ENCODE measurements at regions not wholly inside any gene's neighbourhood (a gene's known extent, or its start where the extent isn't known, plus 50 kb on each side); places are given as distances from the start of the nearest gene placed in this dataset.
A peak's percentile ranks its signal among the peaks of the same experiment; 100 is the strongest.

DNA sequence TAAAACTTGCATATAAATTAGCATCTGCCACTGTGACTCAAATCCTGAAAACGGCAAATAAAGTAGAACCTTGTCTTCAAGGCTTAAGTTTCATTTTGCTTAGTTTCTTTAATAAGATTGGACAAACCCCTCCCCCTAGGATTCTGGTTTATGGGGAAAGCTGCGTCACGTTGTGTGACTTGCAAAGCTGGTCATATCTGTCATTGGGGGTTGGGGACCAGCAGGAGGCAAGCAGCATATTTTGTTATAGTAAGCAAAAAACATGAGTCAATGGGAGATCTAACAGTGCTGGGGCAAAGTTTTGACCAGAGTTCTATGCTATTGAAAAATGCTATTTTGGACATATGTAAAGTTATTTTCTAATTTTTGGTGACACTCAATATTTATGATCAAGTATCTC is 407.3 kb downstream of the PCDH18 start:
- DNase-seq (ENCODE audit: low spot score in 2 of 2) = no peak
- ATAC-seq = no peak
- no peaks in the 10 kb centered on the region for H3K4me1 Mint-ChIP-seq
- no peaks in the 10 kb centered on the region for H3K36me3 Mint-ChIP-seq
- no peak overlapping the region for H3K4me3 Mint-ChIP-seq
- no peak overlapping the region for H3K27ac Mint-ChIP-seq
- peaks cover 21% of the 10 kb centered on the region for H3K9me3 Mint-ChIP-seq

- no peak for DNase-seq (ENCODE audit: low spot score in 2 of 2)
- no peak for ATAC-seq
- H3K27ac Mint-ChIP-seq = no peak overlapping the region
- peaks cover 15% of the 10 kb centered on the region for H3K9me3 Mint-ChIP-seq
- H3K4me3 Mint-ChIP-seq = no peak overlapping the region
- no peaks in the 10 kb centered on the region for H3K4me1 Mint-ChIP-seq
- no peaks in the 10 kb centered on the region for H3K36me3 Mint-ChIP-seq
These were observed 407.9 kb downstream of the PCDH18 start for GRCh38 chr4:137124278-137124932.

- H3K36me3 Mint-ChIP-seq = no peaks in the 10 kb centered on the region
- peaks cover 11% of the 10 kb centered on the region for H3K9me3 Mint-ChIP-seq
- H3K27ac Mint-ChIP-seq = no peak overlapping the region
These were observed 409.4 kb downstream of the PCDH18 start for GRCh38 chr4:137122876-137123275.

GRCh38 chr4:137116144-137116543 is 416.1 kb downstream of the PCDH18 start:
- H3K4me3 Mint-ChIP-seq = no peak overlapping the region
- peaks cover 15% of the 10 kb centered on the region for H3K9me3 Mint-ChIP-seq
- no peak for ATAC-seq
- H3K36me3 Mint-ChIP-seq = no peaks in the 10 kb centered on the region
- no peaks in the 10 kb centered on the region for H3K4me1 Mint-ChIP-seq
- H3K27ac Mint-ChIP-seq = no peak overlapping the region
- no peak for DNase-seq (ENCODE audit: low spot score in 2 of 2)

More at GRCh38 chr4:137122876-137123275, 409.4 kb downstream of the PCDH18 start:
- no peak for ATAC-seq
- no peak for DNase-seq (ENCODE audit: low spot score in 2 of 2)
- no peak overlapping the region for H3K4me3 Mint-ChIP-seq
- H3K4me1 Mint-ChIP-seq = no peaks in the 10 kb centered on the region

GRCh38 chr4:137106733-137107132 is 425.6 kb downstream of the PCDH18 start:
- ATAC-seq (no peak), DNase-seq (ENCODE audit: low spot score in 2 of 2) (no peak)
- no peaks in the 10 kb centered on the region for H3K4me1 Mint-ChIP-seq
- H3K9me3 Mint-ChIP-seq = peaks cover 11% of the 10 kb centered on the region
- H3K36me3 Mint-ChIP-seq = no peaks in the 10 kb centered on the region
- no peak overlapping the region for H3K4me3 Mint-ChIP-seq
- no peak overlapping the region for H3K27ac Mint-ChIP-seq

DNA sequence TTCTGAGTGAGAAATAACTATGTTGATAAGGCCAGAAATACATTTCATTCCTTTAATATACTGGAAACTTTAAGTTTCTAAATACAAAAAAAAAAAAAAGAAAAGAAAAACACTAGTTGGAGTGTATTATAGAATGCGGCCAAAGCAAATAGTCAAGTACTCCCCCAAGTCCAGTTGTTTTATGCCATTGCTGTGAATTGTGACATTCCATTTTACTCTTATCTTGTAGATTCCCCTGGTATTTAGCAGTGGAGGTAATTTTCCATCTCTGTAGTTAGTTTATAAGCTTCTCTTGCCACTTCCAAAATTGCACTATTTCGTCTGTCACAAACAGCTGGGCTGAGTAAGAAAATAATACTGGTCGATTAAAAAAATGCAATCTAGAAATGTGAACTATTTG is 426.0 kb downstream of the PCDH18 start:
- Mint-ChIP-seq H3K4me3 (no peak overlapping the region), H3K4me1 (no peaks in the 10 kb centered on the region), H3K27ac (no peak overlapping the region), H3K36me3 (no peaks in the 10 kb centered on the region), H3K9me3 (peaks cover 11% of the 10 kb centered on the region)
- DNase-seq (ENCODE audit: low spot score in 2 of 2) = no peak
- no peak for ATAC-seq

DNA sequence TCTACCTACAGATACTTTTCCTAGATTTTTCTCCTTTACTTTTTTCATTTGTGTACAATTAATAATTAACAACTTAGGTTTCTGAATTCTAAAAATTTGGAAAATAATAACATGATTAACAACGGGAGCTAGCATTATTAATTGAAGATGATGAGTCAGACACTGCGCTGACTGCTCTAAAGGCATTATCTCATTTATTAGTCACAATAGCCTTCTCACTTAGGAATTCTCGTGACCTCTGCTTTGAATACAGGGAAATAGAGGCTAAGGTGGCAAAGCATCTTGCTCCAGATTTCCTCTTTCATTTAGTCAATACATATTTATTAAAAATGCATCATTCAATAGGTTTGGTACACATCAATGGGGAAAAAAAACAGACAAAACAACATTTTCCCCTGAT is 441.3 kb downstream of the PCDH18 start:
- no peak for ATAC-seq
- H3K36me3 Mint-ChIP-seq = no peaks in the 10 kb centered on the region
- H3K9me3 Mint-ChIP-seq = peaks cover 20% of the 10 kb centered on the region
- H3K4me1 Mint-ChIP-seq = no peaks in the 10 kb centered on the region
- no peak overlapping the region for H3K27ac Mint-ChIP-seq
- H3K4me3 Mint-ChIP-seq = no peak overlapping the region
- no peak for DNase-seq (ENCODE audit: low spot score in 2 of 2)

DNA sequence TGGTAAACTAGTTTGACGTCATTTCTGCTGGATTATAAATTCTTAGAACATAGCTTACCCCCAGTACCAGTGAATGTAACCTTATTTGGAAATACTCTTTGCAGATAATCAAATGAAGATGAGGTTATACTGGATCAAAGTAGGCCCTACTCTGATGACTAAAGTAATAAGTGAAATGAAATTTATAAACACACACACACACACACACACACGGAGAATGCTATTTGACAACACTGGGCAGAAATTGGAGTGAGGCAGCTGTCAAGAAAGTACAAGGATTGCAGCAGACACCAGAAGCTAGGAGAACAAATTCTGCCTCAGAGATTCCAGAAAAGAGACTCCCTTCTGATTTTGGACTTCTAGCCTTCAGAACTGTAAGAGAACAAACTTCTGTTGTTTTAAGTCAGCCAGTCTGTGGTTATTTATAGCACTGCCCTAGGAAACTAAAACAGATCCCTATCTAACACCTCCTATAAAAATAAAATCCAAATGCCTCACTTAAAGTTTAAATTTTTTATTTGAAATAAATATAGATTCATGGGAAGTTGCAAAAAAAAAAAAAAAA is 448.6 kb downstream of the PCDH18 start:
- H3K9me3 Mint-ChIP-seq = peaks cover 18% of the 10 kb centered on the region
- no peaks in the 10 kb centered on the region for H3K36me3 Mint-ChIP-seq
- H3K4me3 Mint-ChIP-seq = no peak overlapping the region
- DNase-seq (ENCODE audit: low spot score in 2 of 2) (no peak), ATAC-seq (no peak)
- no peaks in the 10 kb centered on the region for H3K4me1 Mint-ChIP-seq
- H3K27ac Mint-ChIP-seq = no peak overlapping the region

DNA sequence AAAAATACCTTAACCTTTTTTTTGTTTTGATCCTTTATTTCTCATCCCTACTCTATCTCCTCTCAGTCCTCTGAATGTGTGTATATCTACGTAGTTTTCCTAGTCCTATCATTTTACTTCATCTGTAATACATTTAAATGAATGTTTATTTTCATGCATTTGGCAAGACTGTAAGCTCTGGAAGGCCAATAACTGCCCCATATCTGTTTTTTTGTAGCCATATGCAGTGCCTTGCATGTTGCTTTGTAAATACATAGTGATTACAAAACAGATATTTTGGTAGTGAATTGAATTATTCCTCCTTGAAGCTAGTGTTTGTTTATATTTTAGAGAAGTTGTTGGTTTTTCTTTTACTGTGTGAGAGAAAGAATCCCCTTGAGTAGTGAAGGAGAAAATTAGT is 450.2 kb downstream of the PCDH18 start:
- Mint-ChIP-seq H3K9me3 (peaks cover 18% of the 10 kb centered on the region), H3K4me1 (no peaks in the 10 kb centered on the region), H3K4me3 (no peak overlapping the region), H3K27ac (no peak overlapping the region), H3K36me3 (no peaks in the 10 kb centered on the region)
- no peak for DNase-seq (ENCODE audit: low spot score in 2 of 2)
- ATAC-seq = no peak

DNA sequence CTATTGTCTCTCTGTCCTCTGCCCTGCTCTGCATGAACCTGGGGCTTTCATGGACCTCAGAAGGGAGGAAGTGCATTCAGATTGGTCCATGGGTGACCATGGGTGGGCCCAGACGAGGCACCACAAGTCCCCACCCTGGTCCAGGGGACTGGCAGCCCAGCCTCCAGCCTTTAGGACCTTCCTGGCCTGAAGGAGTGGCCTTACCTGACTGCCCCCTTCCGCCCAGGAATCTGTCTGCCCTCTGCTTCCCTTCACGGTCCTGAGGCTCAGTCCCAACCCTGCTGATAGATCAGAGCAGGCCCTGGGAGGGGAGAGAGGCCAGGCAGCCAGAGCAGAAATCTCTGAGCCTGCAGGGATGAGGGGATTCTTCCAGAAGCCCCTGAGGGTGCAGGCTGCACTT is 455.4 kb downstream of the PCDH18 start:
- no peak for DNase-seq (ENCODE audit: low spot score in 2 of 2)
- no peaks in the 10 kb centered on the region for H3K36me3 Mint-ChIP-seq
- H3K9me3 Mint-ChIP-seq = peaks cover 14% of the 10 kb centered on the region
- H3K4me1 Mint-ChIP-seq = no peaks in the 10 kb centered on the region
- no peak overlapping the region for H3K27ac Mint-ChIP-seq
- no peak overlapping the region for H3K4me3 Mint-ChIP-seq
- ATAC-seq = no peak

DNA sequence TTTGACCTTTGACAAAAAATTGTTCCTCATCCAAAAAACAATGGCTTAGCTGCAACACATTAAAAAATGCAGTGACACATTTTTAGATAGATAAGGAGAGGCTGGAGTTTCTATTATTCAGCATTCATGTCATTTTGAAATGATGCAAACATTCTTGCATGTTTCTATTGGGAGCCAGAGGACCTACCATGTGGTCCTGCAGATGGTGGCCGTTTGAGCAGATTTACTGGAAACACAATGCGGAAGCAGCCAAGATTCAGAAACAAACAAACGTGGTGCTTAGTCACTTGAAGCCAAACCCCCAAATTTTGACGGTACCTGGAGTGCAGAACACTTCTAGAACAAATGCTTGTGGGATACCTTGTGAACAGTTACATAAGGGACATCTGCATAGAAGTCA is 456.7 kb downstream of the PCDH18 start:
- no peaks in the 10 kb centered on the region for H3K36me3 Mint-ChIP-seq
- no peak for DNase-seq (ENCODE audit: low spot score in 2 of 2)
- ATAC-seq = no peak
- H3K9me3 Mint-ChIP-seq = peaks cover 17% of the 10 kb centered on the region
- H3K27ac Mint-ChIP-seq = no peak overlapping the region
- no peak overlapping the region for H3K4me3 Mint-ChIP-seq
- no peaks in the 10 kb centered on the region for H3K4me1 Mint-ChIP-seq

- DNase-seq (ENCODE audit: low spot score in 2 of 2) (no peak), ATAC-seq (peak; percentile 32)
- no peak overlapping the region for H3K27ac Mint-ChIP-seq
- no peaks in the 10 kb centered on the region for H3K36me3 Mint-ChIP-seq
- H3K4me3 Mint-ChIP-seq = no peak overlapping the region
- no peaks in the 10 kb centered on the region for H3K4me1 Mint-ChIP-seq
- peaks cover 24% of the 10 kb centered on the region for H3K9me3 Mint-ChIP-seq
These were observed 461.7 kb downstream of the PCDH18 start for GRCh38 chr4:137070614-137071013.

DNA sequence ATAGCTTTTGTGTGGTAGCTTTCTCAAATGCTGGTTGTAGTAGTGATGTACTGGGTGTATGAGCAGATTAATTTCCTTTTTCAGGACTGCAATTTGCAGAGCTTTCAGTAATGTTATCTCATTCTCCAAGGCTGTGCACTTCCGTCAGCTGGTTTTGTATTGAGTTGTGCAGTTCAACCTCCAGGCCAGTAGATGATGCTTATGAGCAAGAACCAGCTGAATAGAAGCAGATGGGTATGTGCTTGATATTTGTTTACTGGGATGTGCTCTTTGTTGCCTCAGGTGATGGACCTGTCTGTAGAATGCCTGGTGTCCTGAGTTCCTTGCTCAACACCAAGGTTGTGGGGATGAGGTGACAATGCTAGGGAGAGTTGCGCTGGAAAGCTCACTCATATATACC is 462.8 kb downstream of the PCDH18 start:
- no peak for ATAC-seq
- no peaks in the 10 kb centered on the region for H3K4me1 Mint-ChIP-seq

DNA sequence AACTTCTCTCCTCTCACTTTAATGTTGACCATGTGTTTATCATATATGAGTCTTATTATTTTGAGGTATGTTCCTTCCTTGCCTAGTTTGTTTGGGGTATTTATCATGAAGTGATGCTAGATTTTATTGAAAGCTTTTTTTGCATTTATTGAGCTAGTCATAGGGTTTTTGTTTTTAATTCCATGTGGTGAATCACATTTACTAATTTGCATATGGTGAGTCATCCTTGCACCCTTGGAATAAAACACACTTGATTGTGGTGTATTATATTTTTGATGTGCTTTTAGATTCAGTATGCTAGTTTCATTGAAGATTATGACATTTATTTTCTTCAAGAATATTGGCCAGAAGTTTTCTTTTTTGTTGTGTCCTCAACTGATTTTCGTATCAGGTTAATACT is 464.6 kb downstream of the PCDH18 start:
- DNase-seq (ENCODE audit: low spot score in 2 of 2) (no peak), ATAC-seq (no peak)
- Mint-ChIP-seq H3K4me3 (no peak overlapping the region), H3K36me3 (no peaks in the 10 kb centered on the region), H3K27ac (no peak overlapping the region), H3K9me3 (peaks cover 20% of the 10 kb centered on the region), H3K4me1 (no peaks in the 10 kb centered on the region)

More for the DNA sequence above, 462.8 kb downstream of the PCDH18 start:
- Mint-ChIP-seq H3K9me3 (peaks cover 27% of the 10 kb centered on the region), H3K4me3 (no peak overlapping the region), H3K36me3 (no peaks in the 10 kb centered on the region), H3K27ac (no peak overlapping the region)
- no peak for DNase-seq (ENCODE audit: low spot score in 2 of 2)

GRCh38 chr4:137065311-137065710 is 467.0 kb downstream of the PCDH18 start:
- H3K4me1 Mint-ChIP-seq = no peaks in the 10 kb centered on the region
- no peak for DNase-seq (ENCODE audit: low spot score in 2 of 2)
- no peak overlapping the region for H3K4me3 Mint-ChIP-seq
- H3K9me3 Mint-ChIP-seq = peaks cover 12% of the 10 kb centered on the region
- no peaks in the 10 kb centered on the region for H3K36me3 Mint-ChIP-seq
- ATAC-seq = no peak
- no peak overlapping the region for H3K27ac Mint-ChIP-seq

DNA sequence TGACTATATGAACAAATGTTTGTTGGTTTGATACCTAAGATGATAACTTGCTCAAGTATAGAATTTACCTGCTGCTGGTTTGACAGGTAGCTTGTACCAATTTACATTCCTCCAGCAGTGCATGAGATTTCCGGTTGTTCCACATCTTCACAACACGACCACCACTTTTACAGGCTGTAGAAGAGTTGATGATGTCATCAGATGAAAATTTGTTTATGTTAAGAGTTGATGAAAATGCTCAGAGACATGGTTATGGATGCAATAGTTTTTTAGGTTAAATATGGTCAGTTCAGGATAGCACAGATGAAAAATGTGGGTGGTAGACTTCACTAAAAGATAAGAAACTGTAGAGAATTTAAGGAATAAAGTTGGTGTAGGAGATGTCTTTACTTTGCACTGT is 468.3 kb downstream of the PCDH18 start:
- Mint-ChIP-seq H3K27ac (no peak overlapping the region), H3K9me3 (peaks cover 12% of the 10 kb centered on the region), H3K4me1 (no peaks in the 10 kb centered on the region), H3K4me3 (no peak overlapping the region), H3K36me3 (no peaks in the 10 kb centered on the region)
- no peak for ATAC-seq
- no peak for DNase-seq (ENCODE audit: low spot score in 2 of 2)

Measured in stimulated activated effector memory CD8-positive, alpha-beta T cell treated with anti-CD3 and anti-CD28 coated beads, Interleukin-12 subunit alpha, Interleukin-12 subunit beta, amount 100 ng/mL, for 72 hours (primary cell).